AG09309 (cell line): ENCODE measurements at regions not wholly inside any gene's neighbourhood (a gene's known extent, or its start where the extent isn't known, plus 50 kb on each side); places are given as distances from the start of the nearest gene placed in this dataset.

Experiments used
- DNase-seq: peaks from one replicate; pipeline ENCODE4 v3.0.0-alpha.2; 2010; ENCODE audit warnings: low read depth
- H3K4me3 ChIP-seq: 2 replicates; pipeline ENCODE4 v1.5.1; 2011; ENCODE audit warnings: mild to moderate bottlenecking, low read depth, low read length, moderate library complexity; ENCODE audit not compliant: control insufficient read depth
- CTCF ChIP-seq: IDR thresholded peaks from 2 replicates; pipeline ENCODE4 v1.5.1; 2011; ENCODE audit warnings: mild to moderate bottlenecking, low read depth, low read length, inconsistent platforms; ENCODE audit not compliant: insufficient read depth, control insufficient read depth; ENCODE audit errors: missing control alignments

GRCh38 chr6:137358273-137358672 is 135.9 kb downstream of the OLIG3 start:
- no peak overlapping the region for H3K4me3 ChIP-seq
- no peak for TF ChIP-seq CTCF
- DNase-seq = no peak

GRCh38 chr6:137357948-137358266 is 136.3 kb downstream of the OLIG3 start:
- H3K4me3 ChIP-seq = no peak overlapping the region
- no peak for DNase-seq
- no peak for TF ChIP-seq CTCF

GRCh38 chr6:137357263-137357947 is 136.8 kb downstream of the OLIG3 start:
- no peak for DNase-seq
- no peak overlapping the region for H3K4me3 ChIP-seq
- no peak for TF ChIP-seq CTCF

- no peak for DNase-seq
- no peak overlapping the region for H3K4me3 ChIP-seq
- TF ChIP-seq CTCF = no peak
These were observed 134.7 kb upstream of the IFNGR1 start for GRCh38 chr6:137353842-137354397.

- no peak overlapping the region for H3K4me3 ChIP-seq
- no peak for TF ChIP-seq CTCF
- no peak for DNase-seq
These were observed 134.2 kb upstream of the IFNGR1 start for GRCh38 chr6:137353346-137353745.

GRCh38 chr6:137352859-137353258 is 133.7 kb upstream of the IFNGR1 start:
- DNase-seq = no peak
- H3K4me3 ChIP-seq = no peak overlapping the region
- no peak for TF ChIP-seq CTCF

- TF ChIP-seq CTCF = no peak
- no peak for DNase-seq
- no peak overlapping the region for H3K4me3 ChIP-seq
These were observed 132.7 kb upstream of the IFNGR1 start for GRCh38 chr6:137351890-137352289.
